ENCODE measurements at regions not wholly inside any gene's neighbourhood (a gene's known extent, or its start where the extent isn't known, plus 50 kb on each side); places are given as distances from the start of the nearest gene placed in this dataset.

GRCh38 chr16:26247063-26247462 is 555.3 kb downstream of the HS3ST4 start:
- TF ChIP-seq, protein P1, sequence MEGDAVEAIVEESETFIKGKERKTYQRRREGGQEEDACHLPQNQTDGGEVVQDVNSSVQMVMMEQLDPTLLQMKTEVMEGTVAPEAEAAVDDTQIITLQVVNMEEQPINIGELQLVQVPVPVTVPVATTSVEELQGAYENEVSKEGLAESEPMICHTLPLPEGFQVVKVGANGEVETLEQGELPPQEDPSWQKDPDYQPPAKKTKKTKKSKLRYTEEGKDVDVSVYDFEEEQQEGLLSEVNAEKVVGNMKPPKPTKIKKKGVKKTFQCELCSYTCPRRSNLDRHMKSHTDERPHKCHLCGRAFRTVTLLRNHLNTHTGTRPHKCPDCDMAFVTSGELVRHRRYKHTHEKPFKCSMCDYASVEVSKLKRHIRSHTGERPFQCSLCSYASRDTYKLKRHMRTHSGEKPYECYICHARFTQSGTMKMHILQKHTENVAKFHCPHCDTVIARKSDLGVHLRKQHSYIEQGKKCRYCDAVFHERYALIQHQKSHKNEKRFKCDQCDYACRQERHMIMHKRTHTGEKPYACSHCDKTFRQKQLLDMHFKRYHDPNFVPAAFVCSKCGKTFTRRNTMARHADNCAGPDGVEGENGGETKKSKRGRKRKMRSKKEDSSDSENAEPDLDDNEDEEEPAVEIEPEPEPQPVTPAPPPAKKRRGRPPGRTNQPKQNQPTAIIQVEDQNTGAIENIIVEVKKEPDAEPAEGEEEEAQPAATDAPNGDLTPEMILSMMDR (IDR thresholded peaks at IDR 0.05; ENCODE audit: control insufficient read depth, insufficient read depth, low read depth, low read length, missing control alignments) = no peak
- DNase-seq (ENCODE audit: low read depth) = no peak
- H3K4me3 ChIP-seq (ENCODE audit: control insufficient read depth, low read depth, low read length) = no peak overlapping the region

DNA sequence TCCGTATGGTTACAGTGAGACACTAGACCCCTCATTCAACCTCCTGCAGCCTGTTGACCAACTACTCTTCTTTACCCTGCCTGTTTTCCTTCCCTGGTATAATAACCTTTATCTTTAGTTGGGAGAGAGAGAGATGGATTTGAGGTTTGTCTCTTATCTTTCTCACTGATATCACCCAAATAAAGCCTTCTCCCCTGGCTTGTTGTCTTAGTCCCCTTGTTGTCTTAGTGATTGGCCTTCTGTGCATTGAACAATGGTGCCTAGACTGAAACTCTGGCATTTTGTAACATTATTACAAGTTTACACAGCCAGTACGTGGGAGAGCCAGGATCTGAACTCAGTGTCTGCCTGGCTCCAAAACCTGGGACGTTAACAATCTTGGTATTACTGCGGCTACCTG is 560.8 kb downstream of the HS3ST4 start:
- TF ChIP-seq, protein P1 (IDR thresholded peaks at IDR 0.05; ENCODE audit: control insufficient read depth, insufficient read depth, low read depth, low read length, missing control alignments) = no peak
- DNase-seq (ENCODE audit: low read depth) = no peak

GRCh38 chr16:26261621-26262020 is 569.9 kb downstream of the HS3ST4 start:
- no peak for DNase-seq (ENCODE audit: low read depth)
- H3K4me3 ChIP-seq (ENCODE audit: control insufficient read depth, low read depth, low read length) = no peak overlapping the region
- TF ChIP-seq, protein P1 (IDR thresholded peaks at IDR 0.05; ENCODE audit: control insufficient read depth, insufficient read depth, low read depth, low read length, missing control alignments) = no peak

More for the DNA sequence above, 560.8 kb downstream of the HS3ST4 start:
- no peak overlapping the region for H3K4me3 ChIP-seq (ENCODE audit: control insufficient read depth, low read depth, low read length)

DNA sequence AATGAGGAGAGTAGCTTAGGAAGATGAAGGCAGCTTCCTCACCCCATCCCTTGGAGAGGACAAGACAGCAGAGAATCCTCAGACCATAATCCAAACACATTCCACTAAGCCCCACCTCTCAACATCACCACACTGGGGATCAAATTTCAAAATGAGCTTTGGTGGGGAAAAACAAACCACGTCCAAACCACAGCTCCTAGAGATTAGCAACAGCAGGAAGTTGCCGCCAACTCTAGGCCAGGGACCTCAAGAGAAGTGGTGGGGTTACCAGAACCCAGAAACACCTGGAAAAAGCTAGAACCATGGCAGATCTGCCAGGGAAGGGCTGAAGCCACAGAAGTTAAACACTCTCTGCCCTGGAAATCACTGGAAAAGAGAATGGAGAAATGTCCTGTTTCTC is 571.6 kb downstream of the HS3ST4 start:
- TF ChIP-seq, protein P1 (IDR thresholded peaks at IDR 0.05; ENCODE audit: control insufficient read depth, insufficient read depth, low read depth, low read length, missing control alignments) = no peak
- DNase-seq (ENCODE audit: low read depth) = no peak
- no peak overlapping the region for H3K4me3 ChIP-seq (ENCODE audit: control insufficient read depth, low read depth, low read length)

- H3K4me3 ChIP-seq (ENCODE audit: control insufficient read depth, low read depth, low read length) = no peak overlapping the region
- TF ChIP-seq, protein P1 (IDR thresholded peaks at IDR 0.05; ENCODE audit: control insufficient read depth, insufficient read depth, low read depth, low read length, missing control alignments) = no peak
- DNase-seq (ENCODE audit: low read depth) = no peak
Observed at GRCh38 chr16:26267641-26268040, 575.9 kb downstream of the HS3ST4 start.

- DNase-seq (ENCODE audit: low read depth) = no peak
- no peak overlapping the region for H3K4me3 ChIP-seq (ENCODE audit: control insufficient read depth, low read depth, low read length)
- TF ChIP-seq, protein P1 (IDR thresholded peaks at IDR 0.05; ENCODE audit: control insufficient read depth, insufficient read depth, low read depth, low read length, missing control alignments) = no peak
Observed at GRCh38 chr16:26269673-26270072, 577.9 kb downstream of the HS3ST4 start.

- TF ChIP-seq, protein P1 (IDR thresholded peaks at IDR 0.05; ENCODE audit: control insufficient read depth, insufficient read depth, low read depth, low read length, missing control alignments) = no peak
- H3K4me3 ChIP-seq (ENCODE audit: control insufficient read depth, low read depth, low read length) = no peak overlapping the region
- no peak for DNase-seq (ENCODE audit: low read depth)
Observed at GRCh38 chr16:26273607-26274006, 581.8 kb downstream of the HS3ST4 start.

All from AG09309 (cell line).